H1 (cell line): ENCODE measurements at regions not wholly inside any gene's neighbourhood (a gene's known extent, or its start where the extent isn't known, plus 50 kb on each side); places are given as distances from the start of the nearest gene placed in this dataset.

Experiments
- CEBPB ChIP-seq: IDR thresholded peaks from 2 replicates; pipeline ENCODE4 v1.6.1; 2012; ENCODE audit warnings: low read depth, low read length
- EP300 ChIP-seq, 2 experiments: IDR thresholded peaks; 1 replicate in 1 of 2; 2 replicates in 1 of 2; pipeline ENCODE4 v1.6.1; 2011 to 2012; ENCODE audit warnings: low read depth in 2 of 2, low read length in 2 of 2, mild to moderate bottlenecking in 2 of 2, borderline replicate concordance in 1 of 2, inconsistent platforms in 1 of 2, moderate library complexity in 1 of 2
- MAFK ChIP-seq: IDR thresholded peaks from 2 replicates; pipeline ENCODE4 v1.6.1; 2012; ENCODE audit warnings: low read depth, mild to moderate bottlenecking, improper control_type of control experiment, low read length
- POLR2A ChIP-seq, 2 experiments: IDR thresholded peaks; 1 replicate in 1 of 2; 2 replicates in 1 of 2; pipeline ENCODE4 v1.6.1; 2011; ENCODE audit warnings: low read depth in 2 of 2, low read length in 2 of 2, mild to moderate bottlenecking in 2 of 2; ENCODE audit errors: control extremely low read depth in 1 of 2
- RAD21 ChIP-seq, 2 experiments: IDR thresholded peaks in 1 of 2; conservative IDR thresholded peaks in 1 of 2; 2 replicates each; pipeline ENCODE4 v1.6.1; 2011; ENCODE audit warnings: low read depth in 2 of 2, low read length in 2 of 2, improper control_type of control experiment in 1 of 2, inconsistent platforms in 1 of 2, mild to moderate bottlenecking in 1 of 2, moderate library complexity in 1 of 2
- RXRA ChIP-seq: IDR thresholded peaks from 2 replicates; pipeline ENCODE4 v1.6.1; 2011; ENCODE audit warnings: low read depth, mild to moderate bottlenecking, low read length, moderate library complexity; ENCODE audit not compliant: insufficient read depth
- TAF1 ChIP-seq: IDR thresholded peaks from 2 replicates; pipeline ENCODE4 v1.6.1; 2011; ENCODE audit warnings: mild to moderate bottlenecking, low read depth, low read length
- TF ChIP-seq, protein P1 (sequence below), 3 experiments: IDR thresholded peaks; 1 replicate in 2 of 3; 2 replicates in 1 of 3; pipeline versions ENCODE4 v1.5.1 to v1.6.1; 2011; ENCODE audit warnings: low read length in 3 of 3, mild to moderate bottlenecking in 3 of 3, inconsistent platforms in 2 of 3, low read depth in 1 of 3, moderate library complexity in 1 of 3; ENCODE audit not compliant: insufficient read depth in 1 of 3; ENCODE audit errors: control extremely low read depth in 1 of 3

DNA sequence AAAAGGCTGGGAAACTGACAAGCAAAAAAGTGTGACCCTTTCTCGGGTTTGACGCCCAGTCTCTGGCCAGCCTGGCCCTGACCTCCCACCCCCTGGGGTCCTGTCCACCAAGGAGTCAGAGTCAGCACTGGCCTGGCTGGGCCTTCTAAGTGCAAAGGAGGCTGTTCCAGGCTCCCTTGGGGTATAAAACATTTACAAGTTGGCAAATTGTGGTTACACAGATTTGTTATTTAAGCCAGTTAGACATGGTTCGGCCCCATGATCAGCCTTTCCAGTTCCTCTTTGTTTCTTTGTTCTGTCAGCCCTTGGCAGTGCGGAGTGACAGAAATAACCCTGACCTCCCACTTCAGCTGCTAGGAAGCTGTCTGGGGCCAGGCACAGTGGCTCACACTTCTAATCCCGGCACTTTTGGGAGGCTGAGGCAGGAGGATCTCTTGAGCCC is 161.6 kb upstream of the RAB4A start:
- no peak for TF ChIP-seq POLR2A (IDR thresholded peaks at IDR 0.05; ENCODE audit: control extremely low read depth in 1 of 2, low read depth in 2 of 2, low read length in 2 of 2)
- no peak for TF ChIP-seq EP300 (IDR thresholded peaks at IDR 0.05; ENCODE audit: borderline replicate concordance in 1 of 2, low read depth in 2 of 2, low read length in 2 of 2)
- TF ChIP-seq RXRA: no peak
- no peak for TF ChIP-seq MAFK
- TF ChIP-seq TAF1: no peak
- TF ChIP-seq, protein P1, sequence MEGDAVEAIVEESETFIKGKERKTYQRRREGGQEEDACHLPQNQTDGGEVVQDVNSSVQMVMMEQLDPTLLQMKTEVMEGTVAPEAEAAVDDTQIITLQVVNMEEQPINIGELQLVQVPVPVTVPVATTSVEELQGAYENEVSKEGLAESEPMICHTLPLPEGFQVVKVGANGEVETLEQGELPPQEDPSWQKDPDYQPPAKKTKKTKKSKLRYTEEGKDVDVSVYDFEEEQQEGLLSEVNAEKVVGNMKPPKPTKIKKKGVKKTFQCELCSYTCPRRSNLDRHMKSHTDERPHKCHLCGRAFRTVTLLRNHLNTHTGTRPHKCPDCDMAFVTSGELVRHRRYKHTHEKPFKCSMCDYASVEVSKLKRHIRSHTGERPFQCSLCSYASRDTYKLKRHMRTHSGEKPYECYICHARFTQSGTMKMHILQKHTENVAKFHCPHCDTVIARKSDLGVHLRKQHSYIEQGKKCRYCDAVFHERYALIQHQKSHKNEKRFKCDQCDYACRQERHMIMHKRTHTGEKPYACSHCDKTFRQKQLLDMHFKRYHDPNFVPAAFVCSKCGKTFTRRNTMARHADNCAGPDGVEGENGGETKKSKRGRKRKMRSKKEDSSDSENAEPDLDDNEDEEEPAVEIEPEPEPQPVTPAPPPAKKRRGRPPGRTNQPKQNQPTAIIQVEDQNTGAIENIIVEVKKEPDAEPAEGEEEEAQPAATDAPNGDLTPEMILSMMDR (IDR thresholded peaks at IDR 0.05; ENCODE audit: control extremely low read depth in 1 of 3, insufficient read depth in 1 of 3, low read depth in 1 of 3, low read length in 3 of 3): no peak
- no peak for TF ChIP-seq CEBPB
- TF ChIP-seq RAD21 (IDR thresholded peaks at IDR 0.05 in 1 of 2, conservative IDR thresholded peaks at IDR 0.05 in 1 of 2; ENCODE audit: low read depth in 2 of 2, low read length in 2 of 2): no peak
